Rectal smooth muscle tissue (tissue), 1 donor: ENCODE measurements at regions not wholly inside any gene's neighbourhood (a gene's known extent, or its start where the extent isn't known, plus 50 kb on each side); places are given as distances from the start of the nearest gene placed in this dataset.

Experiments used
- H3K27ac ChIP-seq: one replicate; pipeline ENCODE4 v1.7.0; 2013; ENCODE audit warnings: low read depth, low read length, inconsistent platforms
- H3K27me3 ChIP-seq: one replicate; pipeline ENCODE4 v1.7.0; 2013; ENCODE audit warnings: low read length; ENCODE audit not compliant: control insufficient read depth, insufficient read depth
- H3K36me3 ChIP-seq: one replicate; pipeline ENCODE4 v1.7.0; 2013; ENCODE audit warnings: low read length; ENCODE audit not compliant: control insufficient read depth, insufficient read depth
- H3K4me1 ChIP-seq: one replicate; pipeline ENCODE4 v1.7.0; 2013; ENCODE audit warnings: low read length; ENCODE audit not compliant: control insufficient read depth, insufficient read depth
- H3K4me3 ChIP-seq: one replicate; pipeline ENCODE4 v1.7.0; 2013; ENCODE audit warnings: low read length
- H3K9ac ChIP-seq: one replicate; pipeline ENCODE4 v1.7.0; 2013; ENCODE audit warnings: low read length

GRCh38 chr21:41668686-41669532 lies 97.9 kb downstream of the RIPK4 start:
- Histone ChIP-seq H3K36me3 (no peaks in the 10 kb centered on the region), H3K27me3 (peaks cover 3% of the 10 kb centered on the region), H3K4me1 (no peaks in the 10 kb centered on the region), H3K9ac (no peak overlapping the region), H3K4me3 (no peak overlapping the region), H3K27ac (no peak overlapping the region)

GRCh38 chr21:41668051-41668541 lies 98.8 kb downstream of the RIPK4 start:
- Histone ChIP-seq H3K4me1 (no peaks in the 10 kb centered on the region), H3K4me3 (no peak overlapping the region), H3K9ac (no peak overlapping the region), H3K36me3 (no peaks in the 10 kb centered on the region), H3K27me3 (peaks cover 3% of the 10 kb centered on the region), H3K27ac (no peak overlapping the region)

- no peak overlapping the region for H3K9ac ChIP-seq
- no peak overlapping the region for H3K4me3 ChIP-seq
- no peak overlapping the region for H3K27ac ChIP-seq
- peaks cover 3% of the 10 kb centered on the region for H3K27me3 ChIP-seq
- no peaks in the 10 kb centered on the region for H3K36me3 ChIP-seq
- no peaks in the 10 kb centered on the region for H3K4me1 ChIP-seq
Measured at GRCh38 chr21:41667136-41667535, 99.7 kb downstream of the RIPK4 start.

- Histone ChIP-seq H3K36me3 (no peaks in the 10 kb centered on the region), H3K4me1 (no peaks in the 10 kb centered on the region), H3K27me3 (peaks cover 3% of the 10 kb centered on the region), H3K4me3 (no peak overlapping the region), H3K9ac (no peak overlapping the region), H3K27ac (no peak overlapping the region)
Measured at GRCh38 chr21:41666641-41667081, 100.2 kb downstream of the RIPK4 start.

GRCh38 chr21:41665766-41666595 lies 100.9 kb downstream of the RIPK4 start:
- Histone ChIP-seq H3K9ac (no peak overlapping the region), H3K4me1 (no peaks in the 10 kb centered on the region), H3K27ac (no peak overlapping the region), H3K27me3 (peaks cover 3% of the 10 kb centered on the region), H3K36me3 (no peaks in the 10 kb centered on the region), H3K4me3 (no peak overlapping the region)

- no peaks in the 10 kb centered on the region for H3K36me3 ChIP-seq
- H3K4me3 ChIP-seq: peak overlapping the region; percentile 32
- no peaks in the 10 kb centered on the region for H3K4me1 ChIP-seq
- peaks cover 3% of the 10 kb centered on the region for H3K27me3 ChIP-seq
- no peak overlapping the region for H3K9ac ChIP-seq
- no peak overlapping the region for H3K27ac ChIP-seq
Measured at GRCh38 chr21:41664881-41665765, 101.7 kb downstream of the RIPK4 start.

GRCh38 chr21:41663805-41664788 lies 102.8 kb downstream of the RIPK4 start:
- no peak overlapping the region for H3K27ac ChIP-seq
- H3K36me3 ChIP-seq: no peaks in the 10 kb centered on the region
- peaks cover 3% of the 10 kb centered on the region for H3K27me3 ChIP-seq
- peak overlapping the region; percentile 32 for H3K4me3 ChIP-seq
- no peaks in the 10 kb centered on the region for H3K4me1 ChIP-seq
- H3K9ac ChIP-seq: no peak overlapping the region

- Histone ChIP-seq H3K27ac (no peak overlapping the region), H3K4me1 (no peaks in the 10 kb centered on the region), H3K9ac (no peak overlapping the region), H3K36me3 (no peaks in the 10 kb centered on the region), H3K27me3 (peaks cover 3% of the 10 kb centered on the region), H3K4me3 (no peak overlapping the region)
Measured at GRCh38 chr21:41662761-41663160, 104.1 kb downstream of the RIPK4 start.

GRCh38 chr21:41662161-41662560 lies 104.7 kb downstream of the RIPK4 start:
- H3K9ac ChIP-seq: no peak overlapping the region
- no peaks in the 10 kb centered on the region for H3K4me1 ChIP-seq
- no peak overlapping the region for H3K27ac ChIP-seq
- H3K27me3 ChIP-seq: peaks cover 3% of the 10 kb centered on the region
- H3K4me3 ChIP-seq: no peak overlapping the region
- H3K36me3 ChIP-seq: no peaks in the 10 kb centered on the region

GRCh38 chr21:41660748-41661147 lies 106.1 kb downstream of the RIPK4 start:
- Histone ChIP-seq H3K4me3 (no peak overlapping the region), H3K27me3 (no peaks in the 10 kb centered on the region), H3K27ac (no peak overlapping the region), H3K4me1 (no peaks in the 10 kb centered on the region), H3K9ac (no peak overlapping the region), H3K36me3 (no peaks in the 10 kb centered on the region)
